Right cardiac atrium (tissue), 5 donors: ENCODE measurements at regions not wholly inside any gene's neighbourhood (a gene's known extent, or its start where the extent isn't known, plus 50 kb on each side); places are given as distances from the start of the nearest gene placed in this dataset.
A peak's percentile ranks its signal among the peaks of the same experiment; 100 is the strongest.
"Not testable (repeated sequence)": the region's sequence is repeated elsewhere in the genome, so short reads cannot be mapped to it uniquely, and the experiment has no call there.

Experiments
- ATAC-seq, 2 donors: fragments of 200-7000 bp; cut with Tn5 transposase; one replicate each; pipeline versions ENCODE4 v1.8.0 to v1.9.1; 2020; ENCODE audit warnings: moderate library complexity in 2 of 2, mild to moderate bottlenecking in 1 of 2
- DNase-seq, 3 donors: peaks; one replicate each; pipeline ENCODE4 v3.0.0-alpha.2; 2020
- H3K27ac ChIP-seq: one replicate; pipeline ENCODE4 v1.5.1; 2013; ENCODE audit warnings: mild to moderate bottlenecking, low read length, control low read depth, moderate library complexity
- H3K27me3 ChIP-seq: one replicate; pipeline ENCODE4 v1.6.1; 2013; ENCODE audit not compliant: control insufficient read depth, insufficient read depth
- H3K4me1 ChIP-seq: one replicate; pipeline ENCODE4 v1.6.1; 2013; ENCODE audit warnings: low read length; ENCODE audit not compliant: control insufficient read depth, insufficient read depth
- H3K4me3 ChIP-seq: one replicate; pipeline ENCODE4 v1.5.1; 2013; ENCODE audit warnings: low read length, control low read depth
- H3K9me3 ChIP-seq: one replicate; pipeline ENCODE4 v1.6.1; 2013; ENCODE audit warnings: low read length; ENCODE audit not compliant: control insufficient read depth
- WGBS: extraction: QIAGEN DNeasy Blood & Tissue Kit; methylation state at CpG from one replicate; pipeline ENCODE4 v1.1.7; 2013; 5-methylcytosine and 5-hydroxymethylcytosine counted together
- intact Hi-C, 4 donors: fragments of 100-400 bp; cut with DNase I; formaldehyde crosslinking; loops; one replicate each; pipeline versions ENCODE4 v1.11.0 to v1.14.0; 2022 to 2023
- donor health status: healthy with polysubstance abuse.
- donor health status: DM: no; HTN: yes; CAD: no.
- donor health status: DM: no; HTN: no; CAD: no.
- donor health status: DM: no; HTN: yes; CAD: no; lungs with severe emphysema.
- donor health status: DM: yes; HTN: yes; CAD: no.

DNA sequence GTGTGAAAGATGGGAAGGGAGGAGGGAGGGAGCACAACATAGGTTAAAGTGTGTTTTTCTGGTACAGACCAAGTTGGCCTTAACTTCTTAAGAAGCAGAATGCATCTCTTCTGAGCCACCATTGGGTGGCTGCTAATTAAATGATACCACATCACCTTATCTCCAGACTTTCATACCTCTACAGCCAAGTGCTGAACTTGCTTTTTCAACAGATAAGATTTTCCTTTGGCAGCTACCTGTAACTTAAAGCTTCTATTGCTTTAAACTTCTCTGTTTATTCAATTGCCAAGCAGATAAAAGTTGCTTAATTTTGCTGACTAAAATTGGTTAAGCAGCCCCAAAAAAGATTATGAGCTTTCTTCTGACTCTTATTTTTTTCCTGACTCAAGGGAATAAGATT, 292.4 kb upstream of the SGO1 start:
- Histone ChIP-seq H3K4me1 (no peaks in the 10 kb centered on the region), H3K9me3 (no peaks in the 10 kb centered on the region), H3K4me3 (no peak overlapping the region), H3K27me3 (no peaks in the 10 kb centered on the region), H3K27ac (no peak overlapping the region)
- DNase-seq (no peak), ATAC-seq (no peak)
- intact Hi-C loops, result no loop called here

- intact Hi-C loops, H3K27ac ChIP-seq, H3K27me3 ChIP-seq, H3K4me3 ChIP-seq, H3K9me3 ChIP-seq, H3K4me1 ChIP-seq, ATAC-seq, DNase-seq: not testable (repeated sequence)
- WGBS, result 96% methylated on average over 2 of the region's 2 CpGs
These were observed 278.2 kb upstream of the SGO1 start for GRCh38 chr3:20464237-20464636.

GRCh38 chr3:20462723-20463122, 276.7 kb upstream of the SGO1 start:
- no peak overlapping the region for H3K4me3 ChIP-seq
- ATAC-seq (no peak), DNase-seq (no peak)
- intact Hi-C loops, result no loop called here
- H3K27me3 ChIP-seq, result no peaks in the 10 kb centered on the region
- no peaks in the 10 kb centered on the region for H3K4me1 ChIP-seq
- no peaks in the 10 kb centered on the region for H3K9me3 ChIP-seq
- H3K27ac ChIP-seq, result no peak overlapping the region

- H3K9me3 ChIP-seq, result no peaks in the 10 kb centered on the region
- no peak overlapping the region for H3K4me3 ChIP-seq
- no peak for ATAC-seq
- WGBS, result 61% methylated on average over 1 of the region's 1 CpG
- H3K4me1 ChIP-seq, result no peaks in the 10 kb centered on the region
- intact Hi-C loops, result no loop called here
- H3K27me3 ChIP-seq, result no peaks in the 10 kb centered on the region
- no peak for DNase-seq
- no peak overlapping the region for H3K27ac ChIP-seq
These were observed 276.2 kb upstream of the SGO1 start for GRCh38 chr3:20462226-20462625.

DNA sequence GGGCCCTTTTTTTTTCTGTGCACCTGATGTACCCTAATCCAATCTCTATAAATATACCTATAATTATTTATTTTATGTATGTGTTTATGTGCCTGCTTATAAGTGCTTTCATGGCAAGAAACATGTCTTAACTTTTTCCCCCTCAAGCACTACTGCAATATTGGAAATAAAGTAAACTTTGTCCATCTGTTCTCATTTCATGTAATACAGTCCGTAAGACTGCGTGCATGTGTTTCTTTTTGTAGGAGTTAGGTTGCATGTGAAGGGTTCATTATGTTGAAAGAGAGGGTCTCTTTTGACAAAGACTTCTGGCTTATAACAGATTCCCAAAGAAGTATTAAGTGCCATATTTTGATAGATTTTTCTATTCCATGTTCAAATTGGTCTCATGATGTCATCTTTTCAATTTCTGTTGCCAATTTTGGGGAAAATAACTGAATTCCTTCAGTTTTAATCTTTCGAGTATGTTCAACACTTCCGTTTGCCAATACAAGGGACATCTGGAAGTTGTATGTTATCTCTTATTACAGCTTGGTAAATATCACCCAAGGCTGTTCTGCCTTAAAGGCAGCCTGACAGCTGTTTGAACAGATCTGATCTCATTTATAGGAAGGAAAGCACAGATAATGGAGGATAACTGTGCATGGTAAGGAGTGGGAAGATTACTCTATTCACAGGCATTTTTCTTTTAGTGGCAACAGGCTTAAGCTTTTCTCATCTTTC, 273.1 kb upstream of the SGO1 start:
- ATAC-seq (peak; percentile 46 to 62), DNase-seq (no peak)
- Histone ChIP-seq H3K4me3 (no peak overlapping the region), H3K4me1 (no peaks in the 10 kb centered on the region), H3K9me3 (no peaks in the 10 kb centered on the region), H3K27me3 (no peaks in the 10 kb centered on the region), H3K27ac (no peak overlapping the region)
- intact Hi-C loops, result no loop called here
- WGBS, result 38% methylated on average over 4 of the region's 4 CpGs

DNA sequence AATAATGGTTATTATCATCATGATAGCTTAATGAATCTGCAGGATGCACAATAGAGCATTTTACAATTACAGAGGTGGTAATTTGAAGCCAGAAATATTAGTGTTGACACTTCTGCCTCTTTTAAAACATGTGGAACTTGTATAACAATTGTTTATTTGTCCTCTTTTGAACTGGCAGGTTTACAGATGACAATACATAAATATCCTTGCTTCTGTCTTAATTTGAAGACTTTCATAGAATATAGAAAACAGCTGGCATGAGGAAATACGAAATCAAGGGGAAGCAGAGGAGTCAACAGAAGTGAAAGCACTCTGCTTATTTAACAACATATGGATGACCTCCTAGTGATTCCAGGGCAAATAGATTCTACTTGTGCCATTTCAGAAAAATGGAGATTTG, 270.5 kb upstream of the SGO1 start:
- H3K4me3 ChIP-seq, result no peak overlapping the region
- DNase-seq (no peak), ATAC-seq (no peak)
- intact Hi-C loops, result no loop called here
- no peak overlapping the region for H3K27ac ChIP-seq
- 60% methylated on average over 1 of the region's 1 CpG for WGBS
- H3K27me3 ChIP-seq, result no peaks in the 10 kb centered on the region
- H3K9me3 ChIP-seq, result no peaks in the 10 kb centered on the region
- no peaks in the 10 kb centered on the region for H3K4me1 ChIP-seq

GRCh38 chr3:20451170-20451569, 265.2 kb upstream of the SGO1 start:
- Histone ChIP-seq H3K27me3 (no peaks in the 10 kb centered on the region), H3K27ac (no peak overlapping the region), H3K4me3 (no peak overlapping the region), H3K4me1 (no peaks in the 10 kb centered on the region), H3K9me3 (no peaks in the 10 kb centered on the region)
- DNase-seq, result no peak
- WGBS, result 44% methylated on average over 1 of the region's 1 CpG
- no peak for ATAC-seq
- intact Hi-C loops, result no loop called here

- intact Hi-C loops, result no loop called here
- H3K27me3 ChIP-seq, result no peaks in the 10 kb centered on the region
- no peaks in the 10 kb centered on the region for H3K9me3 ChIP-seq
- no peak overlapping the region for H3K27ac ChIP-seq
- H3K4me1 ChIP-seq, result no peaks in the 10 kb centered on the region
- DNase-seq, result no peak
- 80% methylated on average over 1 of the region's 1 CpG for WGBS
- H3K4me3 ChIP-seq, result no peak overlapping the region
- no peak for ATAC-seq
These were observed 264.6 kb upstream of the SGO1 start for GRCh38 chr3:20450611-20451010.

GRCh38 chr3:20442846-20443245, 256.8 kb upstream of the SGO1 start:
- ATAC-seq, result no peak
- WGBS, result 89% methylated on average over 1 of the region's 1 CpG
- Histone ChIP-seq H3K4me1 (no peaks in the 10 kb centered on the region), H3K4me3 (no peak overlapping the region), H3K27ac (no peak overlapping the region), H3K27me3 (no peaks in the 10 kb centered on the region), H3K9me3 (no peaks in the 10 kb centered on the region)
- intact Hi-C loops, result no loop called here
- DNase-seq, result no peak

GRCh38 chr3:20427268-20427667, 241.3 kb upstream of the SGO1 start:
- H3K27me3 ChIP-seq, DNase-seq, intact Hi-C loops, H3K4me1 ChIP-seq, ATAC-seq, H3K9me3 ChIP-seq, H3K4me3 ChIP-seq, H3K27ac ChIP-seq: not testable (repeated sequence)
- 75% methylated on average over 2 of the region's 2 CpGs for WGBS

DNA sequence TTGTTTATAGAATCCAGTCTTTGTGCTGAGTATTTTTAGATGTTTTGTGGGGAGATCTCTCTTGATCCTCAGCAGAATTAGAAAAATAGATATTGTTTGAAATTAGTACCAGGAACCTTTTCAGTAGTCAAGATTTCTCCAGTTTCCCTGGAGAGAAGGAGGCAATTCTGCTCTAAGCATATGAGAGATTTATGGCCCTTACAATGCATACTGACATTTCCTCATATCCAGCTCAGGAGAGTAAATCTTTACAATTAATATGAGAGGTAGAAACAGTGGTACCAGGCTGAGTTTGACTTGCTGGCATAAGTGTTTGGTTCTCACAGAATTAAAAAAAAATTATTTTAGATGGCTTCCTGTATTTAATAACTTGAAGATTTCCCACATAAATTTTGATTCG, 239.1 kb upstream of the SGO1 start:
- Histone ChIP-seq H3K4me3 (no peak overlapping the region), H3K27me3 (no peaks in the 10 kb centered on the region), H3K9me3 (no peaks in the 10 kb centered on the region), H3K4me1 (no peaks in the 10 kb centered on the region), H3K27ac (no peak overlapping the region)
- no peak for DNase-seq
- no peak for ATAC-seq
- WGBS, result 86% methylated on average over 1 of the region's 1 CpG
- intact Hi-C loops, result no loop called here

- intact Hi-C loops, result no loop called here
- ATAC-seq (no peak), DNase-seq (no peak)
- no peaks in the 10 kb centered on the region for H3K9me3 ChIP-seq
- no peak overlapping the region for H3K4me3 ChIP-seq
- H3K4me1 ChIP-seq, result no peaks in the 10 kb centered on the region
- no peaks in the 10 kb centered on the region for H3K27me3 ChIP-seq
- no peak overlapping the region for H3K27ac ChIP-seq
- 73% methylated on average over 2 of the region's 2 CpGs for WGBS
These were observed 238.1 kb upstream of the SGO1 start for GRCh38 chr3:20424086-20424485.
